HG02938 (cell line): ENCODE measurements at regions not wholly inside any gene's neighbourhood (a gene's known extent, or its start where the extent isn't known, plus 50 kb on each side); places are given as distances from the start of the nearest gene placed in this dataset.

Source experiments
- ATAC-seq: cut with Tn5 transposase; IDR thresholded peaks from one replicate; pipeline ENCODE4 v1.9.1; 2021; ENCODE audit warnings: mild to moderate bottlenecking, moderate library complexity; ENCODE audit not compliant: unreplicated experiment

DNA sequence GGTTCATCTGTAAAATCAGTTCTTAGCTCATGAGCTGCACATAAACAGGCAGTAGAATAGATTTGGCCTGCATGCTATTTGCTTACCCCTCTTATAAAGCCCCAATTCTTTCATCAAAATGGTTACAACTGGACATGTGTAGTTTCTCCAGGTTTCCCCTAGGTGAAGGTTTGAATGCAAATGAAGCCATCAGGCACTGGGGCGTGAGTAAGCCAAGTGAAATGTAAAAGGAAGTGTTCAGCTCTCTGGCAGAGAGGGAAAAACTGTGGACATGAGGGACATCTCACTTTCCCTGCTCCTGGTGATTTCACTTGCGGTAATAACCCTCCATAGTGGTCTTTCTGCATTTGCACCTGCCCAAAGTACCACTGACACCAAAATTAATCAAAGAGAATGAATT, 1402.3 kb upstream of the LRRTM1 start:
- no peak for ATAC-seq

DNA sequence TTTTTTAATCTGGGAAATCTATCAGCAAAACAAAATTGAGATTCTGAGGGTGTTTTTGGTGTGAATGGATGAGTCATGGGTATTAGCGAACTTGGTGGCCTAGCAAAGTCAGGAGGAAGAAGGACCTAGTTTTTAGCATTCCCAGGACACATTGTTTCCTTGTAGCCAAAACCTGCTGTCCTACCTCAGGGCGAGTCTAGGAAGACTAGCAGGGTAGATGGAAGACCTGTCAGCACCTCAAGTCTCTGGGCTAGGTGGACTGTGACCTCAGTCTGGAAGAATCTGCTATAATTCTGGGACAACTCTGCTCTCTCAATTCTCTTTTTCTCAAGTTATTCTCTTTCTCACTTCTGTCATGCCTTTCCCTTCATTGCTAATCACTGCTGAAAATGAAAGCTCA, 1399.3 kb upstream of the LRRTM1 start:
- no peak for ATAC-seq

DNA sequence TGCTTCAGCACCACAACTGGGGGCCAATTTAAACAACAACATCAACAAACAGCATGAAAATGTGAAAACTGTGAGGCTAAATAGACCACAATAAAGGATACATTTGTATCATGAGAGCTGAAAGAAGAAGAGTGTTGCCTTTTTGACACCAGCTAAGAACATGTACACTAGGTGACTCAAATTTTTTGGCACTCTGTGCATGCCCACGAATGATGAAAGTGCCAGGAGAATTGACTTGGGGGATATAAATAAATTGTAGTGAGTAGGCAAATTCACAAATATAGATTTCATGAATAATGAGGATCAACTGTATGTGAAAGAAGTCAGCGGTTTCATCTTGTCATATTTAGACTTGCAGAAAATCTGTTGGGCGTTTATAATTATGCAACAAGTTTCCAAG, 1388.0 kb upstream of the LRRTM1 start:
- no peak for ATAC-seq

DNA sequence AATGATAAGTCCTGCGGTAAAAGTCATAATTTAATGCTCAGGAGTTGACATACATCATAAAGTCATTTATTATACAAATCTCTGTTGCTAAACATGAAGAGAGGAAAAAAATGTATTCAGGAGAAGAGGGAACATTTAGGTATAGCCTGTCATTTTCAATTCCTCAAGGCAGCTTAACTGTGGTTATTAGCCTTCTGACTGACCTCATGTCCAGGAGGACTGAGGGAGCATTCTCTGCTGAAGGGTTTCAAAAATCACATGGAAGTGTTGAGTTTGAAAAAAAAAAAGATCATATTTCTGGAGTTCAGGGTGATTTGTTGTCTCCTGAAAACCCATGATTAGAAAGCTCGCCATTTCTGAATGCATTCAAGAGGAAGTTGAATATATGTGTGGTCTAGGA, 1371.1 kb upstream of the LRRTM1 start:
- ATAC-seq = no peak

DNA sequence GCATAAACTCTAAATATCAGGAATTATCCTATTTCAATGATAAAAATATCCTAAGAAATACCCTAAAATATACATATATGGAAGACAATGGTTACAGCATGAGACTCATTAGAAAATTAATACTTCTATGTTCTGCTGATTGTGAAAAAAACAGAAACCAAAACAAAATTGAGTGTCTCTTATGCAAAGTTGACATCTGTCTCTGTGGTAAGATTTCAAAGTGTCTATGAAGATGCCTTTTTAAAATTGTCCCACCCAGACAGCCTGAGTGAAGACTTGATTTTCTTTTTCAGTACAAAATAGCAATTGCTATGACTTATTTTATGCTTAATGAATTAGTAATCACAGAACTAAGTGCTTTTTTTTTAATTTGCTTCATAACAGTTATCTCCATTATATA, 1368.4 kb upstream of the LRRTM1 start:
- no peak for ATAC-seq

DNA sequence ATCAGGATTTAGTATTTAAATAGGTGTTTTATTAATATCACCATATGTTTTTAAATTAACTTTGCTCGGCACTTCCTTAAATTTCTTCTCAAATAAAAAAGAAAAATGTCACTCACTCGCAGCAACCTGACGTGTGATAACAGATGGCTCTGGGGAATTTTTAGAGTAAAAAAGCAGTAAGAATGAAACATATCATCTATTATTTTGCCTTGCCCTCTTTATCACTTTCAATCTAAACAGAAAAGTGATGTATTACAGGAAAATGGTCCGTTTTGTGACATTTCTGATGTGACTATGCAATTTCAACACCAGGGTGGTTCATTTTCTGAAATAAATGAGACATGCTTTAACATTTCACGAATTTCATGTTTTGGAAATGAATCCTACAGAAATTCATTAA, 1368.0 kb upstream of the LRRTM1 start:
- ATAC-seq = no peak

DNA sequence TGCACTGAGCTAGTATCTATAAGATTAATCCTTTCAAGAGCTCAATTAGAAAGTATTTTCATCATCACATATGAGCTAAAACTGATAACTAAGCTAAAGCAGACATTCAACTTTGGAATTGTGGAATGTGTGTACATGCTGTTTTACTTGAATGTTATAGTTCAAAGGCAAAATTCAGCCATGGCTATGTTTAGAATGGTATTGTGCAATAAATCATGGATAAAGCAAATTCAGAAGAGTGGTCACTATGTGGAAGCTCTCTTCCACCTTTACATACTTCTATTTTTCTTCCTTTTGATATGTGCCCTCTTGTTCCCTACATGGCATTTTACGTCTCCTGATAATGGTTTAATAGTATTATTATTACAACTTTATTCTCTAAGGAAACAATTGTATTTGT, 1366.3 kb upstream of the LRRTM1 start:
- ATAC-seq = no peak

DNA sequence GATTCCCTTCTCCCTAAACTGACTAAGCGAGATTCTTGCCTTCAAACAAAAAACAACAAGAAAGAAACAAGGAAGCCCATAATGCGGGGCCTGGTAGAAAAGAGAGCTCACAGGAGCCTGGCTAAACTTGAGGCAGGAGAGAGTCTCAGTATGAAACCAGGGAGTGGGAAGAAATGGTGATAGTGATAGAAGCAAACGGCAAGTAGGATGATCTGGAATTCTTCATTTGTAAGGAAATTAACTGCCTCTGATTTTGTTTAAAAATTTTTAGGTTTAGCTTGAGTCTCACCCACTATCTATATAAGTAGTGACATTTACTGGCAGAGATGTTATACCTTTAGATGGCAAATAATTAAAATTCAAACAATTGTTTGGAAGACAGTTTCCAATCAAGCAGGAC, 1356.5 kb upstream of the LRRTM1 start:
- ATAC-seq = no peak

DNA sequence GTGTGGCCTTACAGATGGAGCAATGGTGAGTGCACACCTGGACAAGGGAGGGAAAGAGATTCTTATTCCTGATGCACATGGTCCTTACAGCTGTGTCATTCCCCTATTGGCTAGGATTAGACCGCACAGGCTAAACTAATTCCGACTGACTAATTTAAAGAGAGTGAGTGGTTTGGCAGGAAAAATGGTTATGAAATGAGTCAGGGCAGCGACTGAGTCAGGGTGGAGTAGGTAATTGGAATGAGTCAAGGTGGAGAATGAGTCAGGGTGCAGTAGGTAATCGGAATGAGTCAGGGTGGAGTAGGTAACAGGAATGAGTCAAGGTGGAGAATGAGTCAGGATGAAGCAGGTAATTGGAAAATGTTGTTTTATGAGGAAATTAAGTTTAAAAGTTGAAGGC, 1353.7 kb upstream of the LRRTM1 start:
- ATAC-seq = no peak

DNA sequence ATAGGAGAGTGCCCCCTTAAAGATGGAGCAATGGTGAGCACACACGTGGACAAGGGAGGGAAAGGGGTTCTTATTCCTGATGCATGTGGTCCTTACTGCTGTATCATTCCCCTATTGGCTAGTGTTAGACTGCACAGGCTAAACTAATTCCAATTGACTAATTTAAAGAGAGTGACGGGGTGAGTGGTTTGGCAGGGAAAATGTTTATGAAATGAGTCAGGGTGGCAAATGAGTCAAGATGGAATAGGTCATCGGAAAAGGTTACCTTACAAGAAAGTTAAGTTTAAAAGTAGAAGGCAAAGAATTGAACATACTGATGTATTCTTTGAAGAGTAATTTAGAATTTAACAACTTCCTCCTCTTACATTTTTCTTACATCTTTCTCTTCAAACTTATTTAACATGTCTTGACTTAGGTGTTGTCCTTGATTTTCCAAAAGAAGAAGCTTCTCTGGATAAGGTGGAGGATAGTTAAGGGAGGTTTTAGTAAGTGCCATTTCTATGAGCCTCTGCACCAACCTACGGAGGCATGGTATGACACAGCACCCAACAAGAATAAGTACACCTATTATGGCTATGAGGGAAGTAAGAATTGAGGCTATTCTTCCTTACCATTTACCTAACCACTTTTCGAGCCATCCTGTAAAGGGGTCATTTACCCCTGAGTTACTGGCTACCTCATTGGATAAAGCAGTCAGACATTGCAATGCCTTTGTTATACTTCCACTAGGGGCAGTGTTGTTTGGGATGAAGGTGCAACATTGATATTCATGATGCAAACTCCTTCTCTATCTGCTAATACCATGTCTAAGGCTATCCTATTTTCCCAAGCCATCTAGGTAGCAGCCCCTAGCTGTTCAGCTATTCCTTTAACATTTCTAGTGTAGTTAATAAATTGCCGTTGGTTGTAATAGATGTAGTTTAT, 1345.8 kb upstream of the LRRTM1 start:
- ATAC-seq = no peak

DNA sequence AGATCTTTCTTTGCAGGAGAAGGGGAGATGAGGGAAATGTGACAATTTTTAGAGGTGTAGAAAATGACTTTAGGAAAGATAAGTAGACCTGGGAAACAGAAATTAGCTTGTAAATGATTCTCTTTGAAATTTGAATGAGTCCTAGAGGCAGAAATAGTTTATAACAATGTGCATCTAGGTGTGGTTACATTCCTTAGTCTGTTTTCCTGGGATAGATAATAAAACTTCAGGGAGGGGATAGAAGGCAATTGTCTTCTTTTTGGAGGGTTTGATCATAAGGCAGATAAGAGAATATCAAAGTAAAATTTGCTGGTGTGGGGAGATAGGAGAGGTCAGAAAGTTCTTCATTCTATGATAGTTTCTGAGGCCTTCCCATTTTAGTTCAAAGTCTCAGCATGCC, 1344.3 kb upstream of the LRRTM1 start:
- no peak for ATAC-seq

DNA sequence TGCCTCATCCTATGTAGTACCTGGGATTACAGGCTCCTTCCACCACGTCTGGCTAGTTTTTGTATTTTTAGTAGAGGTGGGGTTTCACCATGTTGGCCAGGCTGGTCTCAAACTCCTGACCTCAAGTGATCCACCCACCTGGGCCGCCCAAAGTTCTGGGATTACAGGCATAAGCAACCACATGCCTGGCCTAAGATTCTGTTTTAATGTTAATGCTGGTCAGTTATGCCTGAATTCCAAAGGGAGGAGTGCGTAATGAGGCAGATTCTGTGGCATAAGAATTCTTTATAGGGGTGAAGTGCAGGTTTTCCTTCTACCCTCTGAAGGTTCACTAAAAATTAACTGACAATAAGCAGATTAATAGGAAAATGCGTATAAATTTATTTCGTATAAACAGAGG, 1343.8 kb upstream of the LRRTM1 start:
- ATAC-seq = no peak

DNA sequence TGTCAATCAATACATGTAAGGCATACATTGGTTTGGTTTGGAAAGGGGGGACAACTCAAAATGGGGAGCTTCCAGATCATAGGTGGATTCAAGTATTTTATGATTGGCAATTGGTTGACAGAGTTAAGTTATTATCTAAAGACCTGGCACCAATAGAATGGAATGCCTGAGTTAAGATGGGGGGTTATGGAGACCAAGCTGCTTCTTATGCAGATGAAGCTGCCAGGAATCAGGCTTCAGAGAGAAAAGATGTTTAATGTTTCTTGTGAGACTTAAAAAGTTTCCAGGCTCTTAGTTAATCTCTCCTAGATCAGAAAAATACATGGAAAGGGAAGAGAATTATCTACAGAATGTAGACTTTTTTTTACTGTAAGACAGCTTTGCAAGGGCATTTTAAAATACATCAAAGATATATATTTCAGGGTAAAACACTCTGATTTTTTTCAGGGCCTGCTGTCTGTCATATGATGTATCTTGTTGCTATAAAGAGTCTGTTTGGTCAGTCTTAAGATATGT, 1343.2 kb upstream of the LRRTM1 start:
- ATAC-seq = no peak

DNA sequence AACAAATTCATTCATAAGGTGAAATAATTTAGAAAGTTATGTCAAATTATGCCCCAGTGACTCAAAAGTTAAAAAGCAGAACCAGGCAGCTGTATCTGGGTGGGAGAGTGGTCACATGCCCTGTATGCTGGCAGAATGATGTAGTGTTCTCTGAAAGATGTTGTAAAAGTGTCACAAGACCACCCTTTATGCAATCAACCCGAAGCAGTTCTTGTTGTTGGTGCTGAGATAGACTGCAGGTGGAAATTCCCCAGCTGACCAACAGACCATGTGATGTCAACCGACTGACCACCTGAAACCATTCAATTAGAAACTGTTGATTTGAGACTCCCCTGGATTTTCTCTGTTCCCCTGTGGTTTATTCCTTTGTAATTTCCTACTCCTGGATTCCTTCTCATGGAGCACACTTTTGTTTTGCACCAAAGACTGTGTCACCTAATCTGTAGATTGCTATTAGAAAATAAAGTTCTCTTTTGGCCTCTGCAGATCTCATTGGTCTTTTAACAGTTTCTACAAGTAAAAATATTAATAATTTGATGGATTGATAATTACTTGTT, 1341.3 kb upstream of the LRRTM1 start:
- ATAC-seq = no peak

DNA sequence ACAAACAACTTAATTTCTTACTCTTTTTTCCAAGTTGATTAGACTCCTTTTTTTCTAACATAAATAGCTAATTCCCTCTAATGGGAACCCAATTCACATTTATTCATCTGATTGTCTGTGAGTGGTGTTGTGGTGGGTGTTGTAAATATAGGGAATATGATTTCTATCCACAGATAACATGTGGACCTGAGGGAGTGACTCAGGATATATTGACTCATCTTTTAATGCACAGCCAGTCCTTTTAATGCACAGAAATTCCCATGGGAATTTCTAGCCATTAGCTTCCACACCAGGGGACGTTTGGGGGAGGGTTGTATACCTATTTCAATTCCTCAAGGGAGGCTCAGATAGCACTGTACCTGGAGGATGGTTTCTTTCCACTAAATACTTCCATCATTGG, 1339.6 kb upstream of the LRRTM1 start:
- ATAC-seq = no peak

DNA sequence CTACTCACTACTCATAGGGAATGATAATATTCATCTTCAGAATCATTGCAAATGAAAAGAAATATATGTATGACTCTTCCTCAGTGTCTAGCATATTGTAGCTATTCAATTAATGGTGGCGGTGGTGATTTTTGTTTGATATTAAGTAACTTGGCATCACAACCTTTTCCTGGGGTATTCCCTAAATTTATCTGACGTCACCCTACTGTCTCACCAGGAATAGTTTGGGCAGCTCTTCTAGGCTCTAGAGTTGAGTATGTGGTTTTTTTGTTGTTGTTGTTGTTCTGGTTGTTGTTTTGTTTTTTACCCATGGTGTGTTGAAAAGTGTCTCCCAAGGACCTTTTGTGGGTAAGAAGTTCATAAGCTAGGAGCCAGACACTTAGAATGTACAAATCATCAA, 1320.3 kb upstream of the LRRTM1 start:
- ATAC-seq = no peak

DNA sequence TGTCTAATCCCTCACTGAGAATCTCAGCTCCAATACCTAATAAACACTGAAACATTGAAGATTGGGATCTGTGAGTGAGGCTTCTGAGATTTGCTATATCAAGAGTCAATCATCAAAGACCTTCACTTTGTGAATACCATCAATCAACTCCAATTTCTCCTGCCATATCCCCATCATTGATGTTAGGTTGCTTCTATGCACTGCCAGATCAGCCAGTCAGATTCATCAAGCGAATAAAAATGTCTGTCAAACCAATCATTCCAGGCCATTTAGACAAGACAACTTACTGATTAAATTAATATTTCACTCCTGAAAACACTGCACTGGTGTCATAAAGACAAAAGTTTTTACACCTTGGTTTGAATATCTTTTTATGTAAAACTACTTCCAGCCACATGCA, 1295.5 kb upstream of the LRRTM1 start:
- no peak for ATAC-seq

DNA sequence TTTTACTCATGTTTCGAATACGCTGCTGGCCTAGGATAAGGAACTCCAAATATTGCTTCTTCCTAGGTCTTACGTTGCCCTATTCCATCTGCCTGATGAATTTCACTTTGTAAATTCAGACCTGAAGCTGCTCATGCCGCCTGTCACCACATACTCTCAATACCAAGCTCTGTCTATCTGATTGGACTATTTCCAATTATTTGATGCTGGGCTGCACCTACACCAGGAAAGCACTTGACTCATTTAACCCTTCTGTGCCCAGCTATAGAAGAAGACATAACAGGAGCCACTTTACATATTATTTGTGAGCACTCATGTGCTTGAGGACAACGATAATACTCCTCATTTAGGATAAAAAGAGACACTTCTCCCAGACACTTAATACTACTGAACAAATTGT, 1293.9 kb upstream of the LRRTM1 start:
- no peak for ATAC-seq

DNA sequence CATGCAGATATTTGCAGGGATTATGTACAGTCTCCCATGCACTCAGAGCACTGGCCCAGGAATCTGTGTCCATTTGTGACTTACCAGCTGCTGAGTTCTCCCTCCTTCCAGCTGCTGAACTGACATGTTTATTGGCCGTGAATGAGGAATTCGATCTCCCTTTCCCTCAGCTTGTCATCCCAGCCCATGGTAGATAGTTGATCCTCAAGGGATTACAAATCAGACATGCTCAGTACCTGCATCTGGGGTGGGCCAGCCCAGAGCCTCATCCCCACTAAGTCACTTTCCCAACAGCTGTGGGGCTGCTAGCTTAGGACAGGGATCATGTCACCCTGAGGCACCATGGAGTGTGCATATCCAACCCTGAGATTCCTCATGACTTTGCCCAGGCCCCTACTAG, 1284.9 kb upstream of the LRRTM1 start:
- ATAC-seq = no peak

DNA sequence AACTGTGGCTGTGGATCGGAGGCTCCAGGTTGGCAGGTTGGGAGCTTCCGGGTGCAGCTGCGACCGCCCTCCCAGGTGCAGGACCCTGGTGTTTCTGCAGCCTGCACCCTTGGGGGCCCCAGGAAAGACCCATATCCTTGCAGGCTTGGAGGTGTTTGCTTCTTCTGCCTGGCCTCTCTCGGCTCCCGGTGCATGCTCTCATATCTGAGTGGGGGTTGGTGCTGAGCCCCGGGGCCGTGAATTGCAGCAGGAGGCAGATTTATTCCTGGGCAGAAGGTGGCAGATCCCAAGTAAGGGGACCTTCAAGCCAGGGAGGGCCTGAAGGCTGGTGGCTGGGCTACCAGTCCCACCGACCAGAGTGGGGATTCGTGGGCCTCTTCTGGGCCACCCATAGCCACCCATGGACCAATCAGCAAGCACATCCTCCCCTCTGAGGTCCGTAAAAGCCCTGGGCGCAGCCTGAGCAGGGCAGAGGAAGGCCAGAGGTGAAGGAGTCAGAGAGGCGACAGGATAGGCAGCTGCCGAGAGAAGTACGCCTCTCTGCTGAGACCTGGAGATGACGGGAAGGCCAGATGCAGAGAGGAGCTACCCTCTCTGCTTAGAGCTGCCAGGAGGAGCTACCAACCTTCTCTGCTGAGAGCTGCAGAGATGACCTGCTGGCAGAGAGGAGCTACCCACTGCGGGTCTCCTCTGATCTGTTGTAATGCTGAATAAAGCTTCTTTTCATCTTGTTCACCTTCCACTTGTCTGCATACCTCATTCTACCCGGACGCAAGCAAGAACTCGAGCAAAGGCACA, 1279.0 kb upstream of the LRRTM1 start:
- ATAC-seq = no peak

DNA sequence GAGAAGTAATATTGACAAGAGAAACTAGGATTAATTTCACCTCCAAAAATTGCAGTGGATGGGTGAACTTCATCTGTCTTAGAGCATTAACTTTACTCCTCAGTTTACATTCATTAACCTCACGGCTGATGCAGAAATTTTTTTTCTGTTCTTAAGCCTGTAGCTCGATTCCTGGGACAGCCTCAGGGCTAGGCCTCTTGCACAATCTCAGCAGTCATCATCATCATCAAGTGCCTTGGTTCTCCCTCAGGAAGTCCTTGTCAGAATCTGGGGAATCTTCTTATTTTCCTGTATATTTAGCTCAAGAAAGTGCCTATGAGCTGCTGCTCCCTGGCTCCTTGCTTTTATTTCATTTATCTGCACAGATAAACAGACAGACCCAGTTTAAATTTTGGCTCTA, 1272.2 kb upstream of the LRRTM1 start:
- no peak for ATAC-seq
